HepG2 (cell line): ENCODE measurements at regions not wholly inside any gene's neighbourhood (a gene's known extent, or its start where the extent isn't known, plus 50 kb on each side); places are given as distances from the start of the nearest gene placed in this dataset.

Experiments
- ADNP ChIP-seq: sonication (generic); formaldehyde crosslinking; IDR thresholded peaks from 2 replicates; pipeline ENCODE4 v1.4.0; 2020; ENCODE audit warnings: missing genetic modification reagents
- ARHGAP35 ChIP-seq: sonication (generic); formaldehyde crosslinking; IDR thresholded peaks from 2 replicates; pipeline ENCODE4 v1.9.0; 2022; ENCODE audit warnings: mild to moderate bottlenecking, inconsistent platforms, moderate library complexity, missing genetic modification reagents, borderline replicate concordance
- BORCS8-MEF2B ChIP-seq: sonication (generic); formaldehyde crosslinking; IDR thresholded peaks from 2 replicates; pipeline ENCODE4 v1.8.0; 2022; ENCODE audit warnings: mild to moderate bottlenecking, missing genetic modification reagents
- FOSL2 ChIP-seq: sonication (generic); formaldehyde crosslinking; IDR thresholded peaks from 2 replicates; pipeline ENCODE4 v1.4.0; 2020; ENCODE audit warnings: missing genetic modification reagents
- GPBP1L1 ChIP-seq: sonication (generic); formaldehyde crosslinking; IDR thresholded peaks from 2 replicates; pipeline ENCODE4 v1.5.0; 2020; ENCODE audit warnings: mild to moderate bottlenecking, missing genetic modification reagents
- HNRNPK ChIP-seq: fragments of 200-400 bp; formaldehyde crosslinking; IDR thresholded peaks from 2 replicates; pipeline ENCODE4 v1.6.1; 2018; ENCODE audit warnings: low read length, low read depth, moderate library complexity, mild to moderate bottlenecking; ENCODE audit not compliant: poor library complexity, severe bottlenecking
- MBNL3 ChIP-seq: fragments of 250-450 bp; sonication (Bioruptor Pico); conservative IDR thresholded peaks from 2 replicates; pipeline ENCODE4 v1.8.0; 2022; ENCODE audit warnings: mild to moderate bottlenecking, inconsistent platforms
- MLX ChIP-seq: IDR thresholded peaks from 2 replicates; pipeline ENCODE4 v1.6.1; 2016
- NBN ChIP-seq: fragments of 450-650 bp; conservative IDR thresholded peaks from 2 replicates; pipeline ENCODE4 v1.6.1; 2017
- SNRNP70 ChIP-seq: fragments of 200-400 bp; formaldehyde crosslinking; IDR thresholded peaks from 2 replicates; pipeline ENCODE4 v1.6.1; 2017; ENCODE audit warnings: mild to moderate bottlenecking, low read depth, low read length, moderate library complexity
- ZNF3 ChIP-seq: IDR thresholded peaks from 2 replicates; pipeline ENCODE4 v1.7.0; 2017; ENCODE audit warnings: inconsistent platforms
- ZNF607 ChIP-seq: sonication (generic); formaldehyde crosslinking; IDR thresholded peaks from 2 replicates; pipeline ENCODE4 v1.5.1; 2020; ENCODE audit warnings: missing genetic modification reagents, mild to moderate bottlenecking, borderline replicate concordance
- ZNF7 ChIP-seq: IDR thresholded peaks from 2 replicates; pipeline ENCODE4 v1.6.1; 2016; ENCODE audit warnings: missing biosample characterization, missing genetic modification reagents
- ZNF83 ChIP-seq: sonication (generic); formaldehyde crosslinking; IDR thresholded peaks from 2 replicates; pipeline ENCODE4 v1.4.0; 2020; ENCODE audit warnings: missing genetic modification reagents, mild to moderate bottlenecking, borderline replicate concordance
- TF ChIP-seq, protein P1 (sequence below): sonication (generic); formaldehyde crosslinking; IDR thresholded peaks from 2 replicates; pipeline ENCODE4; 2020; ENCODE audit warnings: missing genetic modification reagents, mild to moderate bottlenecking, borderline replicate concordance
- TF ChIP-seq, protein P2 (sequence below): IDR thresholded peaks from 2 replicates; pipeline ENCODE4 v1.4.0; 2020; ENCODE audit warnings: mild to moderate bottlenecking, missing genetic modification reagents
- TF ChIP-seq, protein P3 (sequence below): sonication (generic); formaldehyde crosslinking; IDR thresholded peaks from 2 replicates; pipeline ENCODE4 v1.4.0; 2020; ENCODE audit warnings: mild to moderate bottlenecking, missing genetic modification reagents

DNA sequence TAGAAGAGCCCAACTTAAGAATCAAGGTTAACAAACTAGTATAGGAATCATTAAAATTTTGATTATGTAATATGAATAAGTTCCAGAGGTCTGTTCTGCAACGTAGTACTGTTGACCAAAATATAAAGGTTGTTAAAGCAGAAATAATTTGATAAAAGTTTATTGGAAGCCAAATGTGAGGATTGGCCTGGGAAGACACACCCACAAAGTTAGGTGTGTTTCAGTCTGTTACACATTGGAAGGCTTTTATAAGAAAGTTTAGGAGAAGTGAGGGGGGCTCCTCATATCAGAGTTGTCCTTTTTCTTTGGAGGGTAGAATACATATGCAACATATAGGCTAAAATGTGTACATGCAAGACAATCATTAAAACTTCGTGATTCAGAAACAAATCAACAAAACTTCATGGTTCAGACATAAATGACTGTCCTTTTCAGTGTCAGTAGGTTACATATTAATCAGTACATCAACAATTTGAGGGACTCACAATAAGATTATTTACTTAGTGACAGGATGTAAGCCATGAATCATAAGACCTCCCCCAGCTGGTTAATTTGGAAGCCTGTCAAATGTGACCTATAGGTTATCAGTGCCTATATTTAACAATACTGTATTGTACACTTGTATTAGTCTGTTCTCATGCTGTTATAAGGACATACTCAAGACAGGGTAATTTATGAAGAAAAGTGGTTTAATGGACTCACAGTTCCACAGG lies 245.0 kb upstream of the B3GALT2 start (continued):
- TF ChIP-seq, protein P1, sequence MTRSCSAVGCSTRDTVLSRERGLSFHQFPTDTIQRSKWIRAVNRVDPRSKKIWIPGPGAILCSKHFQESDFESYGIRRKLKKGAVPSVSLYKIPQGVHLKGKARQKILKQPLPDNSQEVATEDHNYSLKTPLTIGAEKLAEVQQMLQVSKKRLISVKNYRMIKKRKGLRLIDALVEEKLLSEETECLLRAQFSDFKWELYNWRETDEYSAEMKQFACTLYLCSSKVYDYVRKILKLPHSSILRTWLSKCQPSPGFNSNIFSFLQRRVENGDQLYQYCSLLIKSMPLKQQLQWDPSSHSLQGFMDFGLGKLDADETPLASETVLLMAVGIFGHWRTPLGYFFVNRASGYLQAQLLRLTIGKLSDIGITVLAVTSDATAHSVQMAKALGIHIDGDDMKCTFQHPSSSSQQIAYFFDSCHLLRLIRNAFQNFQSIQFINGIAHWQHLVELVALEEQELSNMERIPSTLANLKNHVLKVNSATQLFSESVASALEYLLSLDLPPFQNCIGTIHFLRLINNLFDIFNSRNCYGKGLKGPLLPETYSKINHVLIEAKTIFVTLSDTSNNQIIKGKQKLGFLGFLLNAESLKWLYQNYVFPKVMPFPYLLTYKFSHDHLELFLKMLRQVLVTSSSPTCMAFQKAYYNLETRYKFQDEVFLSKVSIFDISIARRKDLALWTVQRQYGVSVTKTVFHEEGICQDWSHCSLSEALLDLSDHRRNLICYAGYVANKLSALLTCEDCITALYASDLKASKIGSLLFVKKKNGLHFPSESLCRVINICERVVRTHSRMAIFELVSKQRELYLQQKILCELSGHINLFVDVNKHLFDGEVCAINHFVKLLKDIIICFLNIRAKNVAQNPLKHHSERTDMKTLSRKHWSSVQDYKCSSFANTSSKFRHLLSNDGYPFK: no peak
- no peak for TF ChIP-seq ZNF83 (CRISPR knock-in tag)
- TF ChIP-seq ZNF7 (CRISPR knock-in tag): no peak
- TF ChIP-seq, protein P2, sequence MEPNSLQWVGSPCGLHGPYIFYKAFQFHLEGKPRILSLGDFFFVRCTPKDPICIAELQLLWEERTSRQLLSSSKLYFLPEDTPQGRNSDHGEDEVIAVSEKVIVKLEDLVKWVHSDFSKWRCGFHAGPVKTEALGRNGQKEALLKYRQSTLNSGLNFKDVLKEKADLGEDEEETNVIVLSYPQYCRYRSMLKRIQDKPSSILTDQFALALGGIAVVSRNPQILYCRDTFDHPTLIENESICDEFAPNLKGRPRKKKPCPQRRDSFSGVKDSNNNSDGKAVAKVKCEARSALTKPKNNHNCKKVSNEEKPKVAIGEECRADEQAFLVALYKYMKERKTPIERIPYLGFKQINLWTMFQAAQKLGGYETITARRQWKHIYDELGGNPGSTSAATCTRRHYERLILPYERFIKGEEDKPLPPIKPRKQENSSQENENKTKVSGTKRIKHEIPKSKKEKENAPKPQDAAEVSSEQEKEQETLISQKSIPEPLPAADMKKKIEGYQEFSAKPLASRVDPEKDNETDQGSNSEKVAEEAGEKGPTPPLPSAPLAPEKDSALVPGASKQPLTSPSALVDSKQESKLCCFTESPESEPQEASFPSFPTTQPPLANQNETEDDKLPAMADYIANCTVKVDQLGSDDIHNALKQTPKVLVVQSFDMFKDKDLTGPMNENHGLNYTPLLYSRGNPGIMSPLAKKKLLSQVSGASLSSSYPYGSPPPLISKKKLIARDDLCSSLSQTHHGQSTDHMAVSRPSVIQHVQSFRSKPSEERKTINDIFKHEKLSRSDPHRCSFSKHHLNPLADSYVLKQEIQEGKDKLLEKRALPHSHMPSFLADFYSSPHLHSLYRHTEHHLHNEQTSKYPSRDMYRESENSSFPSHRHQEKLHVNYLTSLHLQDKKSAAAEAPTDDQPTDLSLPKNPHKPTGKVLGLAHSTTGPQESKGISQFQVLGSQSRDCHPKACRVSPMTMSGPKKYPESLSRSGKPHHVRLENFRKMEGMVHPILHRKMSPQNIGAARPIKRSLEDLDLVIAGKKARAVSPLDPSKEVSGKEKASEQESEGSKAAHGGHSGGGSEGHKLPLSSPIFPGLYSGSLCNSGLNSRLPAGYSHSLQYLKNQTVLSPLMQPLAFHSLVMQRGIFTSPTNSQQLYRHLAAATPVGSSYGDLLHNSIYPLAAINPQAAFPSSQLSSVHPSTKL (CRISPR knock-in tag): peak; percentile 56
- TF ChIP-seq MLX (CRISPR knock-in tag): no peak
- TF ChIP-seq ZNF607 (CRISPR knock-in tag): no peak
- no peak for TF ChIP-seq BORCS8-MEF2B
- no peak for TF ChIP-seq GPBP1L1 (CRISPR knock-in tag)
- TF ChIP-seq MBNL3 (CRISPR knock-in tag): no peak
- no peak for TF ChIP-seq HNRNPK
- no peak for TF ChIP-seq ADNP (CRISPR knock-in tag)
- TF ChIP-seq ZNF3 (CRISPR knock-in tag): no peak
- TF ChIP-seq FOSL2 (CRISPR knock-in tag): peak; percentile 29; the same call in 1 of the 2 replicates
- TF ChIP-seq SNRNP70: no peak
- no peak for TF ChIP-seq NBN
- no peak for TF ChIP-seq ARHGAP35 (CRISPR knock-in tag)
- TF ChIP-seq, protein P3, sequence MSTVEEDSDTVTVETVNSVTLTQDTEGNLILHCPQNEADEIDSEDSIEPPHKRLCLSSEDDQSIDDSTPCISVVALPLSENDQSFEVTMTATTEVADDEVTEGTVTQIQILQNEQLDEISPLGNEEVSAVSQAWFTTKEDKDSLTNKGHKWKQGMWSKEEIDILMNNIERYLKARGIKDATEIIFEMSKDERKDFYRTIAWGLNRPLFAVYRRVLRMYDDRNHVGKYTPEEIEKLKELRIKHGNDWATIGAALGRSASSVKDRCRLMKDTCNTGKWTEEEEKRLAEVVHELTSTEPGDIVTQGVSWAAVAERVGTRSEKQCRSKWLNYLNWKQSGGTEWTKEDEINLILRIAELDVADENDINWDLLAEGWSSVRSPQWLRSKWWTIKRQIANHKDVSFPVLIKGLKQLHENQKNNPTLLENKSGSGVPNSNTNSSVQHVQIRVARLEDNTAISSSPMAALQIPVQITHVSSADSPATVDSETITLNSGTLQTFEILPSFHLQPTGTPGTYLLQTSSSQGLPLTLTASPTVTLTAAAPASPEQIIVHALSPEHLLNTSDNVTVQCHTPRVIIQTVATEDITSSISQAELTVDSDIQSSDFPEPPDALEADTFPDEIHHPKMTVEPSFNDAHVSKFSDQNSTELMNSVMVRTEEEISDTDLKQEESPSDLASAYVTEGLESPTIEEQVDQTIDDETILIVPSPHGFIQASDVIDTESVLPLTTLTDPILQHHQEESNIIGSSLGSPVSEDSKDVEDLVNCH: no peak
